SK-N-SH (cell line): ENCODE measurements at regions not wholly inside any gene's neighbourhood (a gene's known extent, or its start where the extent isn't known, plus 50 kb on each side); places are given as distances from the start of the nearest gene placed in this dataset.
A peak's percentile ranks its signal among the peaks of the same experiment; 100 is the strongest.

Source experiments
- CTCF ChIA-PET: fragments of 300-600, 350-600 bp; formaldehyde crosslinking; extraction: SDS; loops from one replicate; lab custom pipeline; 2021; lab: Yijun Ruan, JAX
- POLR2A ChIA-PET: fragments of 350-600 bp; sonication (Branson Sonifier 250); formaldehyde crosslinking; extraction: SDS; loops from one replicate; lab custom pipeline; 2020; ENCODE audit warnings: antibody characterized with exemption, inconsistent platforms; lab: Yijun Ruan, JAX
- DNase-seq: peaks from one replicate; pipeline ENCODE4 v3.0.0; 2012
- H2AFZ ChIP-seq: fragments of 200-600 bp; sonication (generic); 2 replicates; pipeline ENCODE4 v1.8.1; 2016; ENCODE audit warnings: antibody characterized with exemption, mild to moderate bottlenecking, low read depth
- H3F3A ChIP-seq: fragments of 200-600 bp; sonication (generic); replicated peaks from 2 replicates; pipeline ENCODE3; 2016; ENCODE audit warnings: antibody characterized with exemption, mild to moderate bottlenecking; ENCODE audit not compliant: insufficient read depth
- H3K27ac ChIP-seq, 2 experiments: fragments of 200-500 bp in 1 of 2; fragments of 200-600 bp in 1 of 2; sonication (Bioruptor generic) in 1 of 2; sonication (generic), shearing (Covaris generic) in 1 of 2; 2 replicates each; pipeline versions ENCODE4 v1.5.1 to v1.6.1; 2014 to 2016; ENCODE audit warnings: low read depth in 2 of 2, inconsistent platforms in 1 of 2, low read length in 1 of 2, mild to moderate bottlenecking in 1 of 2, mixed read lengths in 1 of 2
- H3K27me3 ChIP-seq: fragments of 200-600 bp; sonication (generic), shearing (Covaris generic); 2 replicates; pipeline ENCODE4 v1.6.1; 2016; ENCODE audit warnings: mixed run types; ENCODE audit not compliant: insufficient read depth
- H3K36me3 ChIP-seq, 2 experiments: fragments of 200-500 bp in 1 of 2; fragments of 200-600 bp in 1 of 2; sonication (Bioruptor generic) in 1 of 2; sonication (generic) in 1 of 2; replicated peaks in 1 of 2; 2 replicates each; pipeline versions ENCODE3 to v1.5.1; 2014 to 2016; ENCODE audit warnings: low read length in 1 of 2, mild to moderate bottlenecking in 1 of 2; ENCODE audit not compliant: insufficient read depth in 2 of 2, control insufficient read depth in 1 of 2
- H3K4me1 ChIP-seq, 2 experiments: fragments of 200-500 bp in 1 of 2; fragments of 200-600 bp in 1 of 2; sonication (Bioruptor generic) in 1 of 2; sonication (generic), shearing (Covaris generic) in 1 of 2; 2 replicates each; pipeline versions ENCODE4 v1.5.1 to v1.6.1; 2014 to 2016; ENCODE audit warnings: low read depth in 1 of 2, low read length in 1 of 2, mixed run types in 1 of 2; ENCODE audit not compliant: insufficient read depth in 2 of 2, control insufficient read depth in 1 of 2
- H3K4me2 ChIP-seq: fragments of 200-600 bp; sonication (generic), shearing (Covaris generic); 2 replicates; pipeline ENCODE4 v1.6.1; 2017; ENCODE audit warnings: mixed run types
- H3K4me3 ChIP-seq, 2 experiments: fragments of 200-500 bp in 1 of 2; fragments of 200-600 bp in 1 of 2; sonication (Bioruptor generic) in 1 of 2; sonication (generic), shearing (Covaris generic) in 1 of 2; 2 replicates each; pipeline versions ENCODE4 v1.5.1 to v1.8.1; 2014 to 2016; ENCODE audit warnings: low read depth in 2 of 2, inconsistent platforms in 1 of 2, low read length in 1 of 2, mild to moderate bottlenecking in 1 of 2, mixed read lengths in 1 of 2, moderate library complexity in 1 of 2
- H3K79me2 ChIP-seq: fragments of 200-600 bp; sonication (generic); 2 replicates; pipeline ENCODE4 v1.8.1; 2017; ENCODE audit warnings: mild to moderate bottlenecking; ENCODE audit not compliant: insufficient read depth
- H3K9ac ChIP-seq: fragments of 200-600 bp; sonication (generic); 2 replicates; pipeline ENCODE4 v1.6.1; 2017; ENCODE audit warnings: mixed run types
- H3K9me2 ChIP-seq: fragments of 200-600 bp; sonication (generic); 2 replicates; pipeline ENCODE4 v1.6.1; 2017; ENCODE audit warnings: mixed run types
- H3K9me3 ChIP-seq: fragments of 200-600 bp; sonication (generic); 2 replicates; pipeline ENCODE4 v1.6.1; 2017; ENCODE audit warnings: mixed run types, mild to moderate bottlenecking, moderate library complexity
- H4K20me1 ChIP-seq: fragments of 200-600 bp; sonication (generic); 2 replicates; pipeline ENCODE4 v1.6.1; 2017; ENCODE audit warnings: mild to moderate bottlenecking, mixed run types; ENCODE audit not compliant: insufficient read depth
- CTCF ChIP-seq: fragments of 200-600 bp; sonication (generic); IDR thresholded peaks from 2 replicates; pipeline ENCODE4 v1.6.1; 2017; ENCODE audit warnings: antibody characterized with exemption, mild to moderate bottlenecking, moderate library complexity
- ELF1 ChIP-seq: IDR thresholded peaks from 2 replicates; pipeline ENCODE4 v1.4.0; 2012
- FOSL2 ChIP-seq: IDR thresholded peaks from 2 replicates; pipeline ENCODE4 v1.4.0; 2012; ENCODE audit warnings: low read depth, mild to moderate bottlenecking, moderate library complexity, borderline replicate concordance
- FOXJ3 ChIP-seq: sonication (generic); formaldehyde crosslinking; IDR thresholded peaks from 2 replicates; pipeline ENCODE4 v1.5.1; 2020; ENCODE audit warnings: mild to moderate bottlenecking, missing genetic modification reagents
- GATA2 ChIP-seq: sonication (generic); formaldehyde crosslinking; IDR thresholded peaks from 2 replicates; pipeline ENCODE4 v1.5.0; 2020; ENCODE audit warnings: mild to moderate bottlenecking, missing genetic modification reagents
- MEF2A ChIP-seq: IDR thresholded peaks from 2 replicates; pipeline ENCODE4 v1.4.0; 2012; ENCODE audit warnings: low read depth, borderline replicate concordance
- MXI1 ChIP-seq: IDR thresholded peaks from 2 replicates; pipeline ENCODE4 v1.6.1; 2012; ENCODE audit warnings: mild to moderate bottlenecking, low read depth, low read length, improper control_type of control experiment
- NFIC ChIP-seq: IDR thresholded peaks from 2 replicates; pipeline ENCODE4 v1.4.0; 2012; ENCODE audit warnings: borderline replicate concordance
- PBX3 ChIP-seq: IDR thresholded peaks from 2 replicates; pipeline ENCODE4; 2012
- POLR2AphosphoS5 ChIP-seq: IDR thresholded peaks from 2 replicates; pipeline ENCODE4 v1.6.1; 2012; ENCODE audit warnings: low read depth, low read length
- RAD21 ChIP-seq: IDR thresholded peaks from 2 replicates; pipeline ENCODE4 v1.6.1; 2012; ENCODE audit warnings: mild to moderate bottlenecking, low read length
- RCOR1 ChIP-seq: fragments of 150-350 bp; IDR thresholded peaks from 2 replicates; pipeline ENCODE4 v1.6.1; 2017; ENCODE audit warnings: antibody characterized with exemption, low read length
- RFX5 ChIP-seq: IDR thresholded peaks from 2 replicates; pipeline ENCODE4 v1.6.1; 2012; ENCODE audit warnings: mild to moderate bottlenecking, improper control_type of control experiment, low read length
- RXRA ChIP-seq: IDR thresholded peaks from 2 replicates; pipeline ENCODE4 v1.4.0; 2012; ENCODE audit warnings: low read depth, mild to moderate bottlenecking, borderline replicate concordance
- SIN3A ChIP-seq: IDR thresholded peaks from 2 replicates; pipeline ENCODE4 v1.6.1; 2012; ENCODE audit warnings: low read depth, mild to moderate bottlenecking, low read length, moderate library complexity, borderline replicate concordance
- TAF1 ChIP-seq: IDR thresholded peaks from 2 replicates; pipeline ENCODE4 v1.6.1; 2012; ENCODE audit warnings: low read depth, mild to moderate bottlenecking, low read length, moderate library complexity, borderline replicate concordance
- TCF12 ChIP-seq: IDR thresholded peaks from 2 replicates; pipeline ENCODE4 v1.4.0; 2012
- TEAD4 ChIP-seq: IDR thresholded peaks from 2 replicates; pipeline ENCODE4 v1.4.0; 2012; ENCODE audit warnings: mild to moderate bottlenecking, borderline replicate concordance; ENCODE audit not compliant: insufficient read depth
- USF1 ChIP-seq: IDR thresholded peaks from 2 replicates; pipeline ENCODE4 v1.4.0; 2012; ENCODE audit warnings: low read depth, borderline replicate concordance
- WGBS: methylation state at CpG from one replicate; pipeline ENCODE4 v1.1.6; 2017; ENCODE audit warnings: low lambda C conversion rate; 5-methylcytosine and 5-hydroxymethylcytosine counted together
- TF ChIP-seq, protein P1 (sequence below): IDR thresholded peaks from 2 replicates; pipeline ENCODE4 v1.4.0; 2012; ENCODE audit warnings: low read depth, borderline replicate concordance
- TF ChIP-seq, protein P2 (sequence below): fragments of 150-350 bp; IDR thresholded peaks from 2 replicates; pipeline ENCODE4 v1.6.1; 2016; ENCODE audit warnings: mild to moderate bottlenecking, low read depth, low read length

GRCh38 chr13:38093425-38093824, 223.9 kb upstream of the TRPC4 start:
- Histone ChIP-seq H3K9me3 (no peaks in the 10 kb centered on the region), H3K27me3 (no peaks in the 10 kb centered on the region; the same call in 1 of the 2 replicates), H3K9ac (no peak overlapping the region), H2AFZ (no peak overlapping the region), H3K4me2 (no peak overlapping the region), H3K4me1 (no peaks in the 10 kb centered on the region), H3K27ac (no peak overlapping the region), H3K4me3 (no peak overlapping the region), H4K20me1 (no peaks in the 10 kb centered on the region), H3F3A (no peaks in the 10 kb centered on the region), H3K36me3 (no peaks in the 10 kb centered on the region), H3K9me2 (no peaks in the 10 kb centered on the region), H3K79me2 (no peaks in the 10 kb centered on the region)
- POLR2A ChIA-PET = no interaction called here
- TF ChIP-seq MEF2A (no peak), POLR2AphosphoS5 (no peak), USF1 (no peak), PBX3 (no peak), SIN3A (no peak), TAF1 (no peak), CTCF (no peak), RCOR1 (no peak), FOSL2 (no peak), NFIC (no peak), FOXJ3 (CRISPR knock-in tag) (no peak), TCF12 (no peak), RXRA (no peak)
- DNase-seq = no peak
- CTCF ChIA-PET = interaction anchor here (1.1 to 1.6 kb wide), 2 partner anchors 212 to 489 kb away, joined by 3 to 6 read pairs; no protein-coding TSS in a partner anchor
- WGBS = 10% methylated on average over 4 of the region's 4 CpGs

- no peaks in the 10 kb centered on the region for H3K9me3 ChIP-seq
- no peaks in the 10 kb centered on the region for H3K27me3 ChIP-seq
- no peaks in the 10 kb centered on the region for H3K9me2 ChIP-seq
- H3K36me3 ChIP-seq = no peaks in the 10 kb centered on the region
- no peak overlapping the region for H3K4me2 ChIP-seq
- 3% methylated on average over 2 of the region's 2 CpGs for WGBS
- ChIA-PET POLR2A (no interaction called here), CTCF (no interaction called here)
- no peak for TF ChIP-seq POLR2AphosphoS5
- no peak for TF ChIP-seq RAD21
- no peak for TF ChIP-seq GATA2
- no peak for TF ChIP-seq MEF2A
- TF ChIP-seq ELF1 = no peak
- no peak for TF ChIP-seq FOSL2
- no peak for TF ChIP-seq TEAD4
- no peak for TF ChIP-seq CTCF
- TF ChIP-seq, protein P1, sequence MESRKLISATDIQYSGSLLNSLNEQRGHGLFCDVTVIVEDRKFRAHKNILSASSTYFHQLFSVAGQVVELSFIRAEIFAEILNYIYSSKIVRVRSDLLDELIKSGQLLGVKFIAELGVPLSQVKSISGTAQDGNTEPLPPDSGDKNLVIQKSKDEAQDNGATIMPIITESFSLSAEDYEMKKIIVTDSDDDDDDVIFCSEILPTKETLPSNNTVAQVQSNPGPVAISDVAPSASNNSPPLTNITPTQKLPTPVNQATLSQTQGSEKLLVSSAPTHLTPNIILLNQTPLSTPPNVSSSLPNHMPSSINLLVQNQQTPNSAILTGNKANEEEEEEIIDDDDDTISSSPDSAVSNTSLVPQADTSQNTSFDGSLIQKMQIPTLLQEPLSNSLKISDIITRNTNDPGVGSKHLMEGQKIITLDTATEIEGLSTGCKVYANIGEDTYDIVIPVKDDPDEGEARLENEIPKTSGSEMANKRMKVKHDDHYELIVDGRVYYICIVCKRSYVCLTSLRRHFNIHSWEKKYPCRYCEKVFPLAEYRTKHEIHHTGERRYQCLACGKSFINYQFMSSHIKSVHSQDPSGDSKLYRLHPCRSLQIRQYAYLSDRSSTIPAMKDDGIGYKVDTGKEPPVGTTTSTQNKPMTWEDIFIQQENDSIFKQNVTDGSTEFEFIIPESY = no peak
- TF ChIP-seq MXI1 = no peak
- TF ChIP-seq, protein P2, sequence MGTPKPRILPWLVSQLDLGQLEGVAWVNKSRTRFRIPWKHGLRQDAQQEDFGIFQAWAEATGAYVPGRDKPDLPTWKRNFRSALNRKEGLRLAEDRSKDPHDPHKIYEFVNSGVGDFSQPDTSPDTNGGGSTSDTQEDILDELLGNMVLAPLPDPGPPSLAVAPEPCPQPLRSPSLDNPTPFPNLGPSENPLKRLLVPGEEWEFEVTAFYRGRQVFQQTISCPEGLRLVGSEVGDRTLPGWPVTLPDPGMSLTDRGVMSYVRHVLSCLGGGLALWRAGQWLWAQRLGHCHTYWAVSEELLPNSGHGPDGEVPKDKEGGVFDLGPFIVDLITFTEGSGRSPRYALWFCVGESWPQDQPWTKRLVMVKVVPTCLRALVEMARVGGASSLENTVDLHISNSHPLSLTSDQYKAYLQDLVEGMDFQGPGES = no peak
- TF ChIP-seq RFX5 = no peak
- H3K4me3 ChIP-seq = no peak overlapping the region
- DNase-seq = peak; percentile 5
- H3K79me2 ChIP-seq = no peaks in the 10 kb centered on the region
- H3K4me1 ChIP-seq = no peaks in the 10 kb centered on the region
- no peak overlapping the region for H3K27ac ChIP-seq
- no peaks in the 10 kb centered on the region for H3F3A ChIP-seq
- H4K20me1 ChIP-seq = no peaks in the 10 kb centered on the region
- no peak overlapping the region for H3K9ac ChIP-seq
- H2AFZ ChIP-seq = no peak overlapping the region
Measured at GRCh38 chr13:38090913-38091312, 221.3 kb upstream of the TRPC4 start.
